Effector memory CD8-positive, alpha-beta T cell (primary cell): ENCODE measurements at regions not wholly inside any gene's neighbourhood (a gene's known extent, or its start where the extent isn't known, plus 50 kb on each side); places are given as distances from the start of the nearest gene placed in this dataset.

ENCODE experiments used
- ATAC-seq: fragments of 150-1000 bp; cut with Tn5 transposase; replicated peaks from 2 replicates; pipeline ENCODE4 v1.10.0; 2021; ENCODE audit warnings: mild to moderate bottlenecking, moderate library complexity
- DNase-seq, 3 experiments: peaks; one replicate each; pipeline ENCODE4 v3.0.0; 2021
- H3K27ac Mint-ChIP-seq, 2 donors: one replicate each; pipeline ENCODE4 v1.8.0; 2022; ENCODE audit warnings: mild to moderate bottlenecking in 2 of 2, mixed read lengths in 2 of 2, moderate library complexity in 2 of 2
- H3K27me3 Mint-ChIP-seq, 2 donors: one replicate each; pipeline ENCODE4 v1.8.0; 2022; ENCODE audit warnings: mixed read lengths in 2 of 2
- H3K36me3 Mint-ChIP-seq: one replicate; pipeline ENCODE4 v1.8.0; 2022; ENCODE audit warnings: mild to moderate bottlenecking, moderate library complexity, mixed read lengths; ENCODE audit not compliant: insufficient read depth
- H3K4me1 Mint-ChIP-seq, 2 donors: one replicate each; pipeline ENCODE4 v1.8.0; 2022; ENCODE audit warnings: low read depth in 2 of 2, mixed read lengths in 2 of 2
- H3K4me3 Mint-ChIP-seq, 2 donors: one replicate each; pipeline ENCODE4 v1.8.0; 2022; ENCODE audit warnings: mild to moderate bottlenecking in 2 of 2, mixed read lengths in 2 of 2, moderate library complexity in 2 of 2
- H3K9me3 Mint-ChIP-seq, 2 donors: one replicate each; pipeline ENCODE4 v1.8.0; 2022; ENCODE audit warnings: mixed read lengths in 2 of 2

- DNase-seq = no peak
- peaks cover 9 to 19% of the 10 kb centered on the region in 2 donors for H3K9me3 Mint-ChIP-seq
- no peak for ATAC-seq
- H3K4me3 Mint-ChIP-seq = no peak overlapping the region
- no peak overlapping the region for H3K27ac Mint-ChIP-seq
- H3K27me3 Mint-ChIP-seq = no peaks in the 10 kb centered on the region
- no peaks in the 10 kb centered on the region for H3K36me3 Mint-ChIP-seq
- H3K4me1 Mint-ChIP-seq = no peaks in the 10 kb centered on the region
Observed at GRCh38 chr5:124414973-124415372, 331.5 kb downstream of the ZNF608 start.

- no peak overlapping the region for H3K27ac Mint-ChIP-seq
- H3K36me3 Mint-ChIP-seq = no peaks in the 10 kb centered on the region
- ATAC-seq (no peak), DNase-seq (no peak)
- H3K4me3 Mint-ChIP-seq = no peak overlapping the region
- peaks cover 7 to 15% of the 10 kb centered on the region in 2 donors for H3K9me3 Mint-ChIP-seq
- H3K4me1 Mint-ChIP-seq = no peaks in the 10 kb centered on the region
- no peaks in the 10 kb centered on the region for H3K27me3 Mint-ChIP-seq
Observed at GRCh38 chr5:124410539-124411488, 335.6 kb downstream of the ZNF608 start.

GRCh38 chr5:124408738-124409453, 337.5 kb downstream of the ZNF608 start:
- Mint-ChIP-seq H3K4me3 (no peak overlapping the region), H3K27me3 (no peaks in the 10 kb centered on the region)
- no peak for DNase-seq

GRCh38 chr5:124404796-124405195, 341.6 kb downstream of the ZNF608 start:
- DNase-seq (no peak), ATAC-seq (no peak)
- Mint-ChIP-seq H3K9me3 (peaks cover 5 to 7% of the 10 kb centered on the region in 2 donors), H3K27ac (no peak overlapping the region), H3K4me3 (no peak overlapping the region), H3K27me3 (no peaks in the 10 kb centered on the region), H3K36me3 (no peaks in the 10 kb centered on the region), H3K4me1 (no peaks in the 10 kb centered on the region)

More at GRCh38 chr5:124408738-124409453, 337.5 kb downstream of the ZNF608 start:
- H3K4me1 Mint-ChIP-seq = no peaks in the 10 kb centered on the region
- no peaks in the 10 kb centered on the region for H3K36me3 Mint-ChIP-seq
- no peak overlapping the region for H3K27ac Mint-ChIP-seq
- peaks cover 5 to 15% of the 10 kb centered on the region in 2 donors for H3K9me3 Mint-ChIP-seq
- no peak for ATAC-seq

- H3K36me3 Mint-ChIP-seq = no peaks in the 10 kb centered on the region
- DNase-seq = no peak
- no peaks in the 10 kb centered on the region for H3K27me3 Mint-ChIP-seq
- peaks cover 5 to 7% of the 10 kb centered on the region in 2 donors for H3K9me3 Mint-ChIP-seq
- no peak for ATAC-seq
- no peak overlapping the region for H3K27ac Mint-ChIP-seq
- H3K4me3 Mint-ChIP-seq = no peak overlapping the region
- no peaks in the 10 kb centered on the region for H3K4me1 Mint-ChIP-seq
Observed at GRCh38 chr5:124403281-124403680, 343.2 kb downstream of the ZNF608 start.

GRCh38 chr5:124402144-124402581, 344.3 kb downstream of the ZNF608 start:
- DNase-seq (no peak), ATAC-seq (no peak)
- Mint-ChIP-seq H3K36me3 (no peaks in the 10 kb centered on the region), H3K27me3 (no peaks in the 10 kb centered on the region), H3K9me3 (peaks cover 5 to 12% of the 10 kb centered on the region in 2 donors), H3K4me3 (no peak overlapping the region), H3K27ac (no peak overlapping the region), H3K4me1 (no peaks in the 10 kb centered on the region)

- ATAC-seq (no peak), DNase-seq (no peak)
- no peaks in the 10 kb centered on the region for H3K27me3 Mint-ChIP-seq
- no peaks in the 10 kb centered on the region for H3K4me1 Mint-ChIP-seq
- peaks cover 5 to 12% of the 10 kb centered on the region in 2 donors for H3K9me3 Mint-ChIP-seq
- H3K27ac Mint-ChIP-seq = no peak overlapping the region
- H3K36me3 Mint-ChIP-seq = no peaks in the 10 kb centered on the region
- no peak overlapping the region for H3K4me3 Mint-ChIP-seq
Observed at GRCh38 chr5:124401476-124402143, 344.8 kb downstream of the ZNF608 start.

- ATAC-seq (no peak), DNase-seq (no peak)
- peaks cover 5 to 12% of the 10 kb centered on the region in 2 donors for H3K9me3 Mint-ChIP-seq
- H3K27ac Mint-ChIP-seq = no peak overlapping the region
- H3K4me1 Mint-ChIP-seq = no peaks in the 10 kb centered on the region
- H3K4me3 Mint-ChIP-seq = no peak overlapping the region
- no peaks in the 10 kb centered on the region for H3K27me3 Mint-ChIP-seq
- H3K36me3 Mint-ChIP-seq = no peaks in the 10 kb centered on the region
Observed at GRCh38 chr5:124399426-124399961, 346.9 kb downstream of the ZNF608 start.

- no peaks in the 10 kb centered on the region for H3K36me3 Mint-ChIP-seq
- H3K4me1 Mint-ChIP-seq = no peaks in the 10 kb centered on the region
- DNase-seq = no peak
Observed at GRCh38 chr5:124398460-124398859, 348.0 kb downstream of the ZNF608 start.

GRCh38 chr5:124397317-124397716, 349.1 kb downstream of the ZNF608 start:
- H3K9me3 Mint-ChIP-seq = peaks cover 5 to 20% of the 10 kb centered on the region in 2 donors

More at GRCh38 chr5:124398460-124398859, 348.0 kb downstream of the ZNF608 start:
- no peak overlapping the region for H3K27ac Mint-ChIP-seq
- ATAC-seq = no peak
- H3K4me3 Mint-ChIP-seq = no peak overlapping the region
- H3K9me3 Mint-ChIP-seq = peaks cover 5 to 20% of the 10 kb centered on the region in 2 donors
- no peaks in the 10 kb centered on the region for H3K27me3 Mint-ChIP-seq

GRCh38 chr5:124395926-124396325, 350.5 kb downstream of the ZNF608 start:
- peaks cover 5 to 13% of the 10 kb centered on the region in 2 donors for H3K9me3 Mint-ChIP-seq
- H3K36me3 Mint-ChIP-seq = no peaks in the 10 kb centered on the region
- no peaks in the 10 kb centered on the region for H3K27me3 Mint-ChIP-seq
- H3K4me3 Mint-ChIP-seq = no peak overlapping the region
- DNase-seq (no peak), ATAC-seq (no peak)
- no peak overlapping the region for H3K27ac Mint-ChIP-seq
- H3K4me1 Mint-ChIP-seq = no peaks in the 10 kb centered on the region

More at GRCh38 chr5:124397317-124397716, 349.1 kb downstream of the ZNF608 start:
- no peaks in the 10 kb centered on the region for H3K27me3 Mint-ChIP-seq
- H3K4me3 Mint-ChIP-seq = no peak overlapping the region
- H3K36me3 Mint-ChIP-seq = no peaks in the 10 kb centered on the region
- H3K27ac Mint-ChIP-seq = no peak overlapping the region
- ATAC-seq (no peak), DNase-seq (no peak)
- H3K4me1 Mint-ChIP-seq = no peaks in the 10 kb centered on the region

- H3K27me3 Mint-ChIP-seq = no peaks in the 10 kb centered on the region
- H3K9me3 Mint-ChIP-seq = peaks cover 2 to 13% of the 10 kb centered on the region in 2 donors
- H3K36me3 Mint-ChIP-seq = no peaks in the 10 kb centered on the region
- DNase-seq (no peak), ATAC-seq (no peak)
- no peak overlapping the region for H3K27ac Mint-ChIP-seq
- no peak overlapping the region for H3K4me3 Mint-ChIP-seq
- no peaks in the 10 kb centered on the region for H3K4me1 Mint-ChIP-seq
Observed at GRCh38 chr5:124395287-124395686, 351.2 kb downstream of the ZNF608 start.

GRCh38 chr5:124394700-124395245, 351.7 kb downstream of the ZNF608 start:
- Mint-ChIP-seq H3K36me3 (no peaks in the 10 kb centered on the region), H3K4me3 (no peak overlapping the region), H3K9me3 (peaks cover 5 to 13% of the 10 kb centered on the region in 2 donors), H3K27ac (no peak overlapping the region), H3K27me3 (no peaks in the 10 kb centered on the region), H3K4me1 (no peaks in the 10 kb centered on the region)
- ATAC-seq (no peak), DNase-seq (no peak)
